ENCODE measurements at regions not wholly inside any gene's neighbourhood (a gene's known extent, or its start where the extent isn't known, plus 50 kb on each side); places are given as distances from the start of the nearest gene placed in this dataset.

- TF ChIP-seq CTCF (IDR thresholded peaks at IDR 0.05 in 8 of 11, conservative IDR thresholded peaks at IDR 0.05 in 3 of 11) (no peak), POLR2A (IDR thresholded peaks at IDR 0.05) (no peak), POLR2AphosphoS5 (IDR thresholded peaks at IDR 0.05) (no peak)
Measured at GRCh38 chr1:218502383-218502782, 157.2 kb downstream of the TGFB2 start.
